ENCODE measurements at regions not wholly inside any gene's neighbourhood (a gene's known extent, or its start where the extent isn't known, plus 50 kb on each side); places are given as distances from the start of the nearest gene placed in this dataset.

- TF ChIP-seq CTCF (IDR thresholded peaks at IDR 0.05) (no peak), POLR2A (IDR thresholded peaks at IDR 0.05) (no peak)
Observed at GRCh38 chr17:63232565-63233310, 213.4 kb downstream of the CYB561 start.

All from thyroid gland (tissue), 4 donors.